Stimulated activated naive CD8-positive, alpha-beta T cell treated with anti-CD3 and anti-CD28 coated beads, Interleukin-15, Interleukin-2, amounts not matched to agents 100 ng/mL and 50 ng/mL, for 24 hours (primary cell): ENCODE measurements at regions not wholly inside any gene's neighbourhood (a gene's known extent, or its start where the extent isn't known, plus 50 kb on each side); places are given as distances from the start of the nearest gene placed in this dataset.
"Not testable (repeated sequence)": the region's sequence is repeated elsewhere in the genome, so short reads cannot be mapped to it uniquely, and the experiment has no call there.

Experiments
- H3K27ac Mint-ChIP-seq: one replicate; pipeline ENCODE4 v1.8.0; 2021; ENCODE audit warnings: mild to moderate bottlenecking, mixed read lengths
- H3K27me3 Mint-ChIP-seq: one replicate; pipeline ENCODE4 v1.8.0; 2021; ENCODE audit warnings: mixed read lengths
- H3K36me3 Mint-ChIP-seq: one replicate; pipeline ENCODE4 v1.8.0; 2021; ENCODE audit warnings: low read depth, mixed read lengths
- H3K4me1 Mint-ChIP-seq: one replicate; pipeline ENCODE4 v1.8.0; 2021; ENCODE audit warnings: low read depth, mixed read lengths
- H3K4me3 Mint-ChIP-seq: one replicate; pipeline ENCODE4 v1.8.0; 2021; ENCODE audit warnings: mild to moderate bottlenecking, mixed read lengths
- H3K9me3 Mint-ChIP-seq: one replicate; pipeline ENCODE4 v1.8.0; 2021; ENCODE audit warnings: mixed read lengths

- Mint-ChIP-seq H3K27ac (no peak overlapping the region), H3K9me3 (no peaks in the 10 kb centered on the region), H3K36me3 (no peaks in the 10 kb centered on the region), H3K27me3 (peaks cover 19% of the 10 kb centered on the region), H3K4me3 (no peak overlapping the region), H3K4me1 (no peaks in the 10 kb centered on the region)
These were observed 148.3 kb upstream of the ARHGEF26 start for GRCh38 chr3:153972862-153973261.

GRCh38 chr3:153973722-153974265 lies 147.4 kb upstream of the ARHGEF26 start:
- Mint-ChIP-seq H3K36me3 (no peaks in the 10 kb centered on the region), H3K9me3 (no peaks in the 10 kb centered on the region), H3K4me1 (no peaks in the 10 kb centered on the region), H3K27ac (no peak overlapping the region), H3K4me3 (no peak overlapping the region), H3K27me3 (peaks cover 11% of the 10 kb centered on the region)

- H3K9me3 Mint-ChIP-seq, result no peaks in the 10 kb centered on the region
These were observed 146.6 kb upstream of the ARHGEF26 start for GRCh38 chr3:153974614-153975013.

GRCh38 chr3:153976891-153977554 lies 144.2 kb upstream of the ARHGEF26 start:
- Mint-ChIP-seq H3K27me3 (peaks cover 8% of the 10 kb centered on the region), H3K9me3 (no peaks in the 10 kb centered on the region), H3K4me1 (no peaks in the 10 kb centered on the region), H3K27ac (no peak overlapping the region), H3K4me3 (no peak overlapping the region), H3K36me3 (no peaks in the 10 kb centered on the region)

More at GRCh38 chr3:153974614-153975013, 146.6 kb upstream of the ARHGEF26 start:
- no peaks in the 10 kb centered on the region for H3K36me3 Mint-ChIP-seq
- peaks cover 8% of the 10 kb centered on the region for H3K27me3 Mint-ChIP-seq
- no peak overlapping the region for H3K27ac Mint-ChIP-seq
- H3K4me3 Mint-ChIP-seq, result no peak overlapping the region
- H3K4me1 Mint-ChIP-seq, result no peaks in the 10 kb centered on the region

- Mint-ChIP-seq H3K36me3 (no peaks in the 10 kb centered on the region), H3K4me1 (no peaks in the 10 kb centered on the region), H3K4me3 (no peak overlapping the region), H3K27me3 (peaks cover 5% of the 10 kb centered on the region), H3K9me3 (no peaks in the 10 kb centered on the region), H3K27ac (no peak overlapping the region)
These were observed 143.2 kb upstream of the ARHGEF26 start for GRCh38 chr3:153978006-153978405.

- no peaks in the 10 kb centered on the region for H3K36me3 Mint-ChIP-seq
- H3K27ac Mint-ChIP-seq, result peak overlapping the region; percentile 34
- no peaks in the 10 kb centered on the region for H3K4me1 Mint-ChIP-seq
- no peak overlapping the region for H3K4me3 Mint-ChIP-seq
- no peaks in the 10 kb centered on the region for H3K9me3 Mint-ChIP-seq
- peaks cover 1% of the 10 kb centered on the region for H3K27me3 Mint-ChIP-seq
These were observed 141.6 kb upstream of the ARHGEF26 start for GRCh38 chr3:153979418-153980251.

- Mint-ChIP-seq H3K4me3 (no peak overlapping the region), H3K27ac (no peak overlapping the region), H3K9me3 (no peaks in the 10 kb centered on the region), H3K36me3 (no peaks in the 10 kb centered on the region), H3K4me1 (no peaks in the 10 kb centered on the region), H3K27me3 (no peaks in the 10 kb centered on the region)
These were observed 141.0 kb upstream of the ARHGEF26 start for GRCh38 chr3:153980252-153980590.

GRCh38 chr3:153997364-153997763 lies 123.8 kb upstream of the ARHGEF26 start:
- H3K4me1 Mint-ChIP-seq, H3K27me3 Mint-ChIP-seq, H3K9me3 Mint-ChIP-seq, H3K36me3 Mint-ChIP-seq, H3K4me3 Mint-ChIP-seq, H3K27ac Mint-ChIP-seq: not testable (repeated sequence)

- Mint-ChIP-seq H3K27me3 (peaks cover 10% of the 10 kb centered on the region), H3K9me3 (no peaks in the 10 kb centered on the region), H3K36me3 (no peaks in the 10 kb centered on the region)
These were observed 117.5 kb upstream of the ARHGEF26 start for GRCh38 chr3:154003649-154004048.

GRCh38 chr3:154011036-154011435 lies 110.2 kb upstream of the ARHGEF26 start:
- Mint-ChIP-seq H3K9me3 (no peaks in the 10 kb centered on the region), H3K36me3 (no peaks in the 10 kb centered on the region), H3K27ac (no peak overlapping the region), H3K4me1 (no peaks in the 10 kb centered on the region), H3K4me3 (no peak overlapping the region), H3K27me3 (peaks cover 7% of the 10 kb centered on the region)

More at GRCh38 chr3:154003649-154004048, 117.5 kb upstream of the ARHGEF26 start:
- Mint-ChIP-seq H3K4me1 (no peaks in the 10 kb centered on the region), H3K27ac (no peak overlapping the region), H3K4me3 (no peak overlapping the region)

GRCh38 chr3:154013736-154014135 lies 107.5 kb upstream of the ARHGEF26 start:
- Mint-ChIP-seq H3K36me3 (no peaks in the 10 kb centered on the region), H3K4me3 (no peak overlapping the region), H3K27ac (no peak overlapping the region), H3K4me1 (no peaks in the 10 kb centered on the region), H3K27me3 (peaks cover 4% of the 10 kb centered on the region), H3K9me3 (no peaks in the 10 kb centered on the region)

- Mint-ChIP-seq H3K36me3 (no peaks in the 10 kb centered on the region), H3K9me3 (no peaks in the 10 kb centered on the region), H3K27me3 (peaks cover 4% of the 10 kb centered on the region), H3K27ac (no peak overlapping the region), H3K4me1 (no peaks in the 10 kb centered on the region), H3K4me3 (no peak overlapping the region)
These were observed 105.9 kb upstream of the ARHGEF26 start for GRCh38 chr3:154015307-154015706.

- Mint-ChIP-seq H3K27ac (no peak overlapping the region), H3K36me3 (no peaks in the 10 kb centered on the region), H3K9me3 (no peaks in the 10 kb centered on the region), H3K27me3 (peaks cover 7% of the 10 kb centered on the region), H3K4me3 (no peak overlapping the region), H3K4me1 (no peaks in the 10 kb centered on the region)
These were observed 103.0 kb upstream of the ARHGEF26 start for GRCh38 chr3:154018100-154018696.

GRCh38 chr3:154022606-154023005 lies 98.6 kb upstream of the ARHGEF26 start:
- Mint-ChIP-seq H3K9me3 (no peaks in the 10 kb centered on the region), H3K27ac (no peak overlapping the region), H3K4me3 (no peak overlapping the region), H3K27me3 (peaks cover 7% of the 10 kb centered on the region), H3K36me3 (no peaks in the 10 kb centered on the region), H3K4me1 (no peaks in the 10 kb centered on the region)

GRCh38 chr3:154023148-154023547 lies 98.0 kb upstream of the ARHGEF26 start:
- H3K4me1 Mint-ChIP-seq, result no peaks in the 10 kb centered on the region
- no peaks in the 10 kb centered on the region for H3K9me3 Mint-ChIP-seq
- H3K27me3 Mint-ChIP-seq, result peaks cover 7% of the 10 kb centered on the region
- H3K27ac Mint-ChIP-seq, result no peak overlapping the region
- H3K36me3 Mint-ChIP-seq, result no peaks in the 10 kb centered on the region
- no peak overlapping the region for H3K4me3 Mint-ChIP-seq
